Body of pancreas (tissue), 4 donors: ENCODE measurements at regions not wholly inside any gene's neighbourhood (a gene's known extent, or its start where the extent isn't known, plus 50 kb on each side); places are given as distances from the start of the nearest gene placed in this dataset.

Experiments
- CTCF ChIP-seq, 7 experiments: fragments of 450-650 bp in 4 of 7; fragments of 200-600 bp in 3 of 7; sonication (generic) in 3 of 7; IDR thresholded peaks; one replicate each; pipeline ENCODE4 v1.5.1; 2016 to 2019; ENCODE audit warnings: antibody characterized with exemption in 7 of 7
- POLR2A ChIP-seq, 3 donors: fragments of 450-650 bp; IDR thresholded peaks; one replicate each; pipeline ENCODE4 v1.6.1; 2016; ENCODE audit warnings: antibody characterized with exemption in 3 of 3, mild to moderate bottlenecking in 2 of 3

- TF ChIP-seq CTCF (IDR thresholded peaks at IDR 0.05) (no peak), POLR2A (IDR thresholded peaks at IDR 0.05) (no peak)
These were observed 1334.8 kb downstream of the CDH11 start for GRCh38 chr16:63787014-63787413.
